Effector memory CD8-positive, alpha-beta T cell (primary cell): ENCODE measurements at regions not wholly inside any gene's neighbourhood (a gene's known extent, or its start where the extent isn't known, plus 50 kb on each side); places are given as distances from the start of the nearest gene placed in this dataset.
"Not testable (repeated sequence)": the region's sequence is repeated elsewhere in the genome, so short reads cannot be mapped to it uniquely, and the experiment has no call there.

Experiments used
- ATAC-seq: fragments of 150-1000 bp; cut with Tn5 transposase; replicated peaks from 2 replicates; pipeline ENCODE4 v1.10.0; 2021; ENCODE audit warnings: mild to moderate bottlenecking, moderate library complexity
- DNase-seq, 3 experiments: peaks; one replicate each; pipeline ENCODE4 v3.0.0; 2021
- H3K27ac Mint-ChIP-seq, 2 donors: one replicate each; pipeline ENCODE4 v1.8.0; 2022; ENCODE audit warnings: mild to moderate bottlenecking in 2 of 2, mixed read lengths in 2 of 2, moderate library complexity in 2 of 2
- H3K27me3 Mint-ChIP-seq, 2 donors: one replicate each; pipeline ENCODE4 v1.8.0; 2022; ENCODE audit warnings: mixed read lengths in 2 of 2
- H3K36me3 Mint-ChIP-seq: one replicate; pipeline ENCODE4 v1.8.0; 2022; ENCODE audit warnings: mild to moderate bottlenecking, moderate library complexity, mixed read lengths; ENCODE audit not compliant: insufficient read depth
- H3K4me1 Mint-ChIP-seq, 2 donors: one replicate each; pipeline ENCODE4 v1.8.0; 2022; ENCODE audit warnings: low read depth in 2 of 2, mixed read lengths in 2 of 2
- H3K4me3 Mint-ChIP-seq, 2 donors: one replicate each; pipeline ENCODE4 v1.8.0; 2022; ENCODE audit warnings: mild to moderate bottlenecking in 2 of 2, mixed read lengths in 2 of 2, moderate library complexity in 2 of 2
- H3K9me3 Mint-ChIP-seq, 2 donors: one replicate each; pipeline ENCODE4 v1.8.0; 2022; ENCODE audit warnings: mixed read lengths in 2 of 2

- not testable (repeated sequence) for H3K4me1 Mint-ChIP-seq, H3K27ac Mint-ChIP-seq, DNase-seq, H3K4me3 Mint-ChIP-seq, H3K36me3 Mint-ChIP-seq, H3K9me3 Mint-ChIP-seq, H3K27me3 Mint-ChIP-seq, ATAC-seq
Measured at GRCh38 chr21:5055027-5055754, 5466.2 kb upstream of the TPTE start.

GRCh38 chr21:5055996-5056962, 5465.1 kb upstream of the TPTE start:
- not testable (repeated sequence) for H3K4me3 Mint-ChIP-seq, H3K9me3 Mint-ChIP-seq, H3K4me1 Mint-ChIP-seq, H3K27me3 Mint-ChIP-seq, DNase-seq, H3K27ac Mint-ChIP-seq, H3K36me3 Mint-ChIP-seq
- ATAC-seq: peak; percentile 92

- DNase-seq, H3K4me3 Mint-ChIP-seq, H3K27ac Mint-ChIP-seq, H3K9me3 Mint-ChIP-seq, H3K27me3 Mint-ChIP-seq, ATAC-seq, H3K36me3 Mint-ChIP-seq, H3K4me1 Mint-ChIP-seq: not testable (repeated sequence)
Measured at GRCh38 chr21:5057077-5057476, 5464.3 kb upstream of the TPTE start.

GRCh38 chr21:5060364-5061083, 5460.9 kb upstream of the TPTE start:
- not testable (repeated sequence) for ATAC-seq, H3K36me3 Mint-ChIP-seq, H3K4me1 Mint-ChIP-seq, H3K9me3 Mint-ChIP-seq, H3K4me3 Mint-ChIP-seq, DNase-seq, H3K27me3 Mint-ChIP-seq, H3K27ac Mint-ChIP-seq

GRCh38 chr21:5064581-5065142, 5456.7 kb upstream of the TPTE start:
- not testable (repeated sequence) for ATAC-seq, H3K36me3 Mint-ChIP-seq, H3K27ac Mint-ChIP-seq, H3K4me1 Mint-ChIP-seq, H3K4me3 Mint-ChIP-seq, H3K9me3 Mint-ChIP-seq, DNase-seq, H3K27me3 Mint-ChIP-seq

- DNase-seq (peak; percentile 11 to 52 (median 47)), ATAC-seq (peak; percentile 99)
- not testable (repeated sequence) for H3K27me3 Mint-ChIP-seq, H3K9me3 Mint-ChIP-seq, H3K27ac Mint-ChIP-seq, H3K4me1 Mint-ChIP-seq, H3K36me3 Mint-ChIP-seq, H3K4me3 Mint-ChIP-seq
Measured at GRCh38 chr21:5065240-5066211, 5455.9 kb upstream of the TPTE start.

- not testable (repeated sequence) for H3K27ac Mint-ChIP-seq, H3K4me1 Mint-ChIP-seq, ATAC-seq, DNase-seq, H3K9me3 Mint-ChIP-seq, H3K4me3 Mint-ChIP-seq, H3K36me3 Mint-ChIP-seq, H3K27me3 Mint-ChIP-seq
Measured at GRCh38 chr21:5066682-5067251, 5454.6 kb upstream of the TPTE start.

GRCh38 chr21:5067326-5068048, 5453.9 kb upstream of the TPTE start:
- H3K4me1 Mint-ChIP-seq, H3K9me3 Mint-ChIP-seq, ATAC-seq, H3K4me3 Mint-ChIP-seq, H3K36me3 Mint-ChIP-seq, H3K27me3 Mint-ChIP-seq, DNase-seq, H3K27ac Mint-ChIP-seq: not testable (repeated sequence)

- ATAC-seq, H3K36me3 Mint-ChIP-seq, H3K27me3 Mint-ChIP-seq, H3K4me3 Mint-ChIP-seq, H3K9me3 Mint-ChIP-seq, H3K27ac Mint-ChIP-seq, H3K4me1 Mint-ChIP-seq, DNase-seq: not testable (repeated sequence)
Measured at GRCh38 chr21:5068649-5069048, 5452.7 kb upstream of the TPTE start.

- not testable (repeated sequence) for H3K4me3 Mint-ChIP-seq, ATAC-seq, H3K27me3 Mint-ChIP-seq, H3K9me3 Mint-ChIP-seq, H3K4me1 Mint-ChIP-seq, DNase-seq, H3K27ac Mint-ChIP-seq, H3K36me3 Mint-ChIP-seq
Measured at GRCh38 chr21:5071180-5071579, 5450.2 kb upstream of the TPTE start.

- not testable (repeated sequence) for H3K27me3 Mint-ChIP-seq, DNase-seq, H3K27ac Mint-ChIP-seq, H3K9me3 Mint-ChIP-seq, H3K4me3 Mint-ChIP-seq, H3K4me1 Mint-ChIP-seq, H3K36me3 Mint-ChIP-seq, ATAC-seq
Measured at GRCh38 chr21:5076854-5077253, 5444.5 kb upstream of the TPTE start.

GRCh38 chr21:5079361-5079760, 5442.0 kb upstream of the TPTE start:
- not testable (repeated sequence) for DNase-seq, H3K36me3 Mint-ChIP-seq, H3K4me1 Mint-ChIP-seq, ATAC-seq, H3K9me3 Mint-ChIP-seq, H3K27ac Mint-ChIP-seq, H3K27me3 Mint-ChIP-seq, H3K4me3 Mint-ChIP-seq
